HEK293 (cell line): ENCODE measurements at regions not wholly inside any gene's neighbourhood (a gene's known extent, or its start where the extent isn't known, plus 50 kb on each side); places are given as distances from the start of the nearest gene placed in this dataset.

Experiments
- CTCF ChIP-seq: fragments of 450-650 bp; formaldehyde crosslinking; IDR thresholded peaks from 2 replicates; pipeline ENCODE4 v1.5.1; 2016; ENCODE audit warnings: missing biosample characterization, missing genetic modification characterization
- ZBTB17 ChIP-seq: fragments of 450-650 bp; formaldehyde crosslinking; IDR thresholded peaks from 2 replicates; pipeline ENCODE4 v1.5.1; 2016; ENCODE audit warnings: missing biosample characterization, missing genetic modification characterization
- ZNF510 ChIP-seq: fragments of 450-650 bp; formaldehyde crosslinking; IDR thresholded peaks from 2 replicates; pipeline ENCODE4 v1.5.1; 2018; ENCODE audit warnings: mild to moderate bottlenecking, missing genetic modification characterization, missing biosample characterization; ENCODE audit not compliant: insufficient replicate concordance
- ZNF670 ChIP-seq: fragments of 450-650 bp; formaldehyde crosslinking; IDR thresholded peaks from 2 replicates; pipeline ENCODE4 v1.5.1; 2016; ENCODE audit warnings: missing biosample characterization, missing genetic modification characterization, low read depth

- TF ChIP-seq ZNF670, result no peak
- no peak for TF ChIP-seq CTCF (tag by site-specific recombination)
- no peak for TF ChIP-seq ZNF510 (tag by site-specific recombination)
- TF ChIP-seq ZBTB17 (tag by site-specific recombination), result no peak
These were observed 420.6 kb downstream of the ZNF536 start for GRCh38 chr19:30792561-30793505.
